Vagina (tissue), 2 donors: ENCODE measurements at regions not wholly inside any gene's neighbourhood (a gene's known extent, or its start where the extent isn't known, plus 50 kb on each side); places are given as distances from the start of the nearest gene placed in this dataset.

Source experiments
- CTCF ChIP-seq, 3 experiments: fragments of 450-650 bp in 2 of 3; fragments of 200-600 bp in 1 of 3; sonication (generic) in 1 of 3; IDR thresholded peaks; one replicate each; pipeline ENCODE4 v1.5.1; 2017 to 2019; ENCODE audit warnings: antibody characterized with exemption in 3 of 3, mild to moderate bottlenecking in 2 of 3, moderate library complexity in 2 of 3
- POLR2A ChIP-seq, 2 donors: fragments of 450-650 bp; IDR thresholded peaks; one replicate each; pipeline ENCODE4 v1.6.1; 2017; ENCODE audit warnings: antibody characterized with exemption in 2 of 2, mild to moderate bottlenecking in 2 of 2, moderate library complexity in 2 of 2

GRCh38 chr15:81940467-81941451 lies 105.1 kb downstream of the MEX3B start:
- TF ChIP-seq CTCF (IDR thresholded peaks at IDR 0.05) (no peak), POLR2A (IDR thresholded peaks at IDR 0.05) (no peak)
